ENCODE measurements at regions not wholly inside any gene's neighbourhood (a gene's known extent, or its start where the extent isn't known, plus 50 kb on each side); places are given as distances from the start of the nearest gene placed in this dataset.

DNA sequence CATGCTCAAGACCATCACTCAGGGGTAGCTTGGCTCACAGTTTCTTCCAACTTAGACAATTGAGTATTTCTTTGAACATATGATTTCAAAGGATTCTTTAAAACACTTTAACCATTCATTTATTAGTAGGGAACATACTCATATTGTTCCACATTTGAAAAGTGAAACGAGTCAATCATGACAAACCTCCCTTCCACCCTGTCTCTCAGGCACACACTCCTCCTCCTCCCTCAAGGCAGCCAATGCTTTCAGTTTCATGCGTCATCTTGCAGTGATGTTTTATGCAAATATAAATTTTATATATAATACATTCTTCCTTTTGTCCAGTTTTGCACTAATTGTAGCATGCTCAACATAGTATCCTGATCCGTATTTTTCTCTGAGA is 126.0 kb upstream of the BOD1 start:
- no TSS peak for BruUV-seq (replicated peaks)
- Histone ChIP-seq H3K36me3 (ENCODE audit: control insufficient read depth, insufficient read depth, low read length) (no peaks in the 10 kb centered on the region), H3K4me1 (ENCODE audit: control insufficient read depth, insufficient read depth, low read length) (peaks cover 3% of the 10 kb centered on the region; the same call in 1 of the 2 replicates), H3K56ac (ENCODE audit: extremely low read depth, insufficient read depth, low read length) (no peak overlapping the region), H4K91ac (ENCODE audit: insufficient read depth, low read depth, low read length) (no peak overlapping the region), H3K4me2 (ENCODE audit: low read depth, low read length) (no peak overlapping the region), H2AK9ac (replicated peaks; ENCODE audit: low read depth, low read length, poor library complexity) (no peak overlapping the region), H3K27ac (ENCODE audit: insufficient read depth, low read length) (no peak overlapping the region), H3K27me3 (ENCODE audit: control insufficient read depth, insufficient read depth, low read length) (no peaks in the 10 kb centered on the region; the same call in 1 of the 2 replicates), H2AK5ac (ENCODE audit: low read depth, low read length) (no peak overlapping the region), H2AFZ (replicated peaks; ENCODE audit: low read length, poor library complexity) (no peak overlapping the region), H3K14ac (replicated peaks; ENCODE audit: low read depth, low read length) (no peak overlapping the region), H3K18ac (ENCODE audit: low read depth, low read length) (no peak overlapping the region), H3K4me3 (ENCODE audit: insufficient read depth, low read depth, low read length) (no peak overlapping the region), H3K9me3 (ENCODE audit: control insufficient read depth, insufficient read depth, low read length) (no peaks in the 10 kb centered on the region), H3K9me1 (ENCODE audit: insufficient read depth, low read length) (peaks cover 4% of the 10 kb centered on the region; the same call in 1 of the 2 replicates), H2BK5ac (ENCODE audit: low read depth, low read length, poor library complexity, severe bottlenecking) (no peak overlapping the region), H2BK20ac (ENCODE audit: low read depth, low read length) (no peak overlapping the region), H3K9ac (ENCODE audit: low read depth, low read length) (no peak overlapping the region), H3K23ac (ENCODE audit: low read depth, low read length) (no peak overlapping the region), H3K4ac (ENCODE audit: low read depth, low read length) (no peak overlapping the region), H4K8ac (ENCODE audit: low read depth in 2 of 2, low read length in 2 of 2) (no peak overlapping the region), H3K79me1 (ENCODE audit: low read depth in 1 of 2, low read length in 2 of 2) (no peaks in the 10 kb centered on the region), H4K20me1 (ENCODE audit: insufficient read depth, low read length) (no peaks in the 10 kb centered on the region), H2BK120ac (ENCODE audit: low read depth, low read length) (no peak overlapping the region), H4K5ac (ENCODE audit: low read depth, low read length) (no peak overlapping the region), H2BK15ac (ENCODE audit: low read depth, low read length) (no peak overlapping the region)
- ChIA-PET CTCF (interaction anchor here (0.6 kb wide), 1 partner anchor 826 kb away, joined by 4 read pairs; no protein-coding TSS in a partner anchor), POLR2A (ENCODE audit: unreplicated experiment) (no interaction called here)
- dilution Hi-C loops (cut with HindIII; ENCODE audit: low sequenced_read_pairs, unreplicated experiment) (no loop called here), intact Hi-C loops (cut with micrococcal nuclease) (no loop called here), in situ Hi-C loops (cut with MboI; ENCODE audit: low sequenced_read_pairs) (no loop called here)
- no peak for TF ChIP-seq RCOR1 (IDR thresholded peaks at IDR 0.05; ENCODE audit: insufficient replicate concordance, low read length)
- no peak for TF ChIP-seq MAFK (IDR thresholded peaks at IDR 0.05; ENCODE audit: low read depth, low read length)
- TF ChIP-seq RAD21 (IDR thresholded peaks at IDR 0.05; ENCODE audit: low read length) = no peak
- no peak for TF ChIP-seq CHD1 (IDR thresholded peaks at IDR 0.05; ENCODE audit: low read depth, low read length)
- TF ChIP-seq POLR2A (IDR thresholded peaks at IDR 0.05; ENCODE audit: low read depth, low read length) = no peak
- TF ChIP-seq RFX5 (IDR thresholded peaks at IDR 0.05; ENCODE audit: low read depth, low read length) = no peak
- no peak for TF ChIP-seq USF2 (IDR thresholded peaks at IDR 0.05; ENCODE audit: low read depth, low read length)
- TF ChIP-seq FOS (IDR thresholded peaks at IDR 0.05; ENCODE audit: low read depth, low read length) = no peak
- no peak for TF ChIP-seq CEBPB (IDR thresholded peaks at IDR 0.05; ENCODE audit: low read depth, low read length)
- TF ChIP-seq, protein P1, sequence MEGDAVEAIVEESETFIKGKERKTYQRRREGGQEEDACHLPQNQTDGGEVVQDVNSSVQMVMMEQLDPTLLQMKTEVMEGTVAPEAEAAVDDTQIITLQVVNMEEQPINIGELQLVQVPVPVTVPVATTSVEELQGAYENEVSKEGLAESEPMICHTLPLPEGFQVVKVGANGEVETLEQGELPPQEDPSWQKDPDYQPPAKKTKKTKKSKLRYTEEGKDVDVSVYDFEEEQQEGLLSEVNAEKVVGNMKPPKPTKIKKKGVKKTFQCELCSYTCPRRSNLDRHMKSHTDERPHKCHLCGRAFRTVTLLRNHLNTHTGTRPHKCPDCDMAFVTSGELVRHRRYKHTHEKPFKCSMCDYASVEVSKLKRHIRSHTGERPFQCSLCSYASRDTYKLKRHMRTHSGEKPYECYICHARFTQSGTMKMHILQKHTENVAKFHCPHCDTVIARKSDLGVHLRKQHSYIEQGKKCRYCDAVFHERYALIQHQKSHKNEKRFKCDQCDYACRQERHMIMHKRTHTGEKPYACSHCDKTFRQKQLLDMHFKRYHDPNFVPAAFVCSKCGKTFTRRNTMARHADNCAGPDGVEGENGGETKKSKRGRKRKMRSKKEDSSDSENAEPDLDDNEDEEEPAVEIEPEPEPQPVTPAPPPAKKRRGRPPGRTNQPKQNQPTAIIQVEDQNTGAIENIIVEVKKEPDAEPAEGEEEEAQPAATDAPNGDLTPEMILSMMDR (conservative IDR thresholded peaks at IDR 0.05; ENCODE audit: low read depth, low read length) = no peak
- no peak for TF ChIP-seq MXI1 (IDR thresholded peaks at IDR 0.05; ENCODE audit: borderline replicate concordance, low read depth, low read length)
- TF ChIP-seq, protein P2, sequence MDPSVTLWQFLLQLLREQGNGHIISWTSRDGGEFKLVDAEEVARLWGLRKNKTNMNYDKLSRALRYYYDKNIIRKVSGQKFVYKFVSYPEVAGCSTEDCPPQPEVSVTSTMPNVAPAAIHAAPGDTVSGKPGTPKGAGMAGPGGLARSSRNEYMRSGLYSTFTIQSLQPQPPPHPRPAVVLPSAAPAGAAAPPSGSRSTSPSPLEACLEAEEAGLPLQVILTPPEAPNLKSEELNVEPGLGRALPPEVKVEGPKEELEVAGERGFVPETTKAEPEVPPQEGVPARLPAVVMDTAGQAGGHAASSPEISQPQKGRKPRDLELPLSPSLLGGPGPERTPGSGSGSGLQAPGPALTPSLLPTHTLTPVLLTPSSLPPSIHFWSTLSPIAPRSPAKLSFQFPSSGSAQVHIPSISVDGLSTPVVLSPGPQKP (IDR thresholded peaks at IDR 0.05; ENCODE audit: borderline replicate concordance, low read depth, low read length) = no peak
- TF ChIP-seq MAZ (IDR thresholded peaks at IDR 0.05; ENCODE audit: borderline replicate concordance, low read depth, low read length) = no peak
- TF ChIP-seq SMC3 (IDR thresholded peaks at IDR 0.05; ENCODE audit: low read depth, low read length) = no peak
- no peak for TF ChIP-seq BHLHE40 (IDR thresholded peaks at IDR 0.05; ENCODE audit: low read depth, low read length)
- no peak for TF ChIP-seq NFE2L2 (IDR thresholded peaks at IDR 0.05; ENCODE audit: low read depth, low read length)
- no CpG with 5 or more reads among the region's 3 CpGs for WGBS, 2 experiments (ENCODE audit: extremely low coverage in 2 of 2, insufficient read length in 1 of 2)
- no peak for ATAC-seq (ENCODE audit: low read depth)
- DNase-seq = no peak
